ENCODE measurements at regions not wholly inside any gene's neighbourhood (a gene's known extent, or its start where the extent isn't known, plus 50 kb on each side); places are given as distances from the start of the nearest gene placed in this dataset.

- no peak for TF ChIP-seq CTCF (IDR thresholded peaks at IDR 0.05; ENCODE audit: low read depth, low read length)
- no peak for TF ChIP-seq EZH2phosphoT487 (IDR thresholded peaks at IDR 0.05; ENCODE audit: low read depth)
These were observed 80.2 kb upstream of the NFE2L3 start for GRCh38 chr7:26071622-26072456.

Measured in OCI-LY3 (cell line).